H1 (cell line): ENCODE measurements at regions not wholly inside any gene's neighbourhood (a gene's known extent, or its start where the extent isn't known, plus 50 kb on each side); places are given as distances from the start of the nearest gene placed in this dataset.

Source experiments
- CTCF ChIA-PET: fragments of 300-600 bp; sonication (Branson Sonifier 250); formaldehyde crosslinking; loops from one replicate; lab custom pipeline; 2021; ENCODE audit not compliant: partially characterized antibody; lab: Charles Lee
- POLR2A ChIA-PET: fragments of 300-600 bp; sonication (Branson Sonifier 250); formaldehyde crosslinking; loops from one replicate; lab custom pipeline; 2021; ENCODE audit warnings: inconsistent platforms; ENCODE audit not compliant: partially characterized antibody; lab: Charles Lee
- DNase-seq, 2 experiments: peaks; one replicate each; pipeline versions ENCODE4 v3.0.0 to v3.0.0-alpha.2; 2010 to 2022; ENCODE audit warnings: low spot score in 2 of 2, low read depth in 1 of 2, mixed read lengths in 1 of 2
- FAIRE-seq: peaks from 2 replicates; lab custom pipeline; 2011; peaks lifted over from hg19 to GRCh38; lab: Jason Lieb, UNC
- H2AFZ ChIP-seq: 2 replicates; pipeline ENCODE4 v1.8.1; 2012; ENCODE audit warnings: low read length, inconsistent platforms
- H2AK5ac ChIP-seq: 2 replicates; pipeline ENCODE4 v1.6.1; 2013; ENCODE audit warnings: low read depth, low read length
- H2BK120ac ChIP-seq: replicated peaks from 2 replicates; pipeline ENCODE3; 2013; ENCODE audit warnings: low read depth, low read length, inconsistent platforms
- H2BK12ac ChIP-seq: 2 replicates; pipeline ENCODE4 v1.6.1; 2013; ENCODE audit warnings: low read depth, low read length
- H2BK15ac ChIP-seq: 2 replicates; pipeline ENCODE4 v1.6.1; 2013; ENCODE audit warnings: low read length
- H2BK20ac ChIP-seq: 2 replicates; pipeline ENCODE4 v1.6.1; 2013; ENCODE audit warnings: low read length
- H2BK5ac ChIP-seq: 2 replicates; pipeline ENCODE4 v1.6.1; 2013; ENCODE audit warnings: low read depth, low read length
- H3K14ac ChIP-seq: 2 replicates; pipeline ENCODE4 v1.6.1; 2013; ENCODE audit warnings: inconsistent platforms; ENCODE audit not compliant: insufficient read length
- H3K18ac ChIP-seq: 2 replicates; pipeline ENCODE4 v1.6.1; 2013; ENCODE audit warnings: low read length; ENCODE audit errors: extremely low read depth
- H3K23ac ChIP-seq: 2 replicates; pipeline ENCODE4 v1.6.1; 2013; ENCODE audit warnings: inconsistent platforms; ENCODE audit not compliant: insufficient read length
- H3K23me2 ChIP-seq: 2 replicates; pipeline ENCODE4 v1.6.1; 2013; ENCODE audit warnings: low read depth, low read length
- H3K27ac ChIP-seq: 2 replicates; pipeline ENCODE4 v1.6.1; 2011; ENCODE audit warnings: low read depth, low read length, inconsistent platforms
- H3K27me3 ChIP-seq, 4 experiments: replicated peaks in 1 of 4; 1 replicate in 1 of 4; 2 replicates in 3 of 4; pipeline versions ENCODE4 v1.6.1 to v1.8.1; 2011 to 2013; ENCODE audit warnings: low read length in 3 of 4, mild to moderate bottlenecking in 3 of 4, inconsistent platforms in 2 of 4, mixed read lengths in 2 of 4, moderate library complexity in 1 of 4; ENCODE audit not compliant: control insufficient read depth in 3 of 4, insufficient read depth in 3 of 4; ENCODE audit errors: extremely low read depth in 1 of 4
- H3K36me3 ChIP-seq, 4 experiments: 2 replicates each; pipeline versions ENCODE4 v1.6.1 to v1.8.1; 2011 to 2013; ENCODE audit warnings: mild to moderate bottlenecking in 4 of 4, low read length in 3 of 4, moderate library complexity in 2 of 4, control low read depth in 1 of 4, inconsistent platforms in 1 of 4; ENCODE audit not compliant: insufficient read depth in 4 of 4, control insufficient read depth in 2 of 4
- H3K4ac ChIP-seq: replicated peaks from 2 replicates; pipeline ENCODE3; 2013; ENCODE audit warnings: low read length, low read depth, mixed read lengths, inconsistent platforms; ENCODE audit not compliant: insufficient read length
- H3K4me1 ChIP-seq, 4 experiments: replicated peaks in 1 of 4; 1 replicate in 1 of 4; 2 replicates in 3 of 4; pipeline versions ENCODE4 v1.6.1 to v1.8.1; 2011 to 2013; ENCODE audit warnings: low read length in 3 of 4, inconsistent platforms in 2 of 4, mixed read lengths in 1 of 4; ENCODE audit not compliant: insufficient read depth in 4 of 4, control insufficient read depth in 3 of 4
- H3K4me2 ChIP-seq, 2 experiments: 2 replicates each; pipeline versions ENCODE4 v1.6.1 to v1.8.1; 2011 to 2013; ENCODE audit warnings: low read depth in 2 of 2, low read length in 2 of 2, control low read depth in 1 of 2, inconsistent platforms in 1 of 2, mild to moderate bottlenecking in 1 of 2; ENCODE audit not compliant: insufficient read depth in 1 of 2
- H3K4me3 ChIP-seq, 4 experiments: fragments of 200-600, 300-600 bp in 1 of 4; sonication (generic), shearing (Covaris generic), sonication (Bioruptor Twin) in 1 of 4; 2 replicates each; pipeline versions ENCODE4 v1.5.1 to v1.8.1; 2011 to 2016; ENCODE audit warnings: low read length in 4 of 4, low read depth in 3 of 4, control low read depth in 2 of 4, inconsistent platforms in 2 of 4, mild to moderate bottlenecking in 2 of 4, mixed read lengths in 1 of 4, moderate library complexity in 1 of 4; ENCODE audit not compliant: insufficient read depth in 2 of 4; ENCODE audit errors: extremely low read depth in 1 of 4
- H3K56ac ChIP-seq: replicated peaks from 2 replicates; pipeline ENCODE3; 2013; ENCODE audit warnings: low read depth, mild to moderate bottlenecking, mixed read lengths, low read length, inconsistent platforms; ENCODE audit not compliant: insufficient read length
- H3K79me1 ChIP-seq: 2 replicates; pipeline ENCODE4 v1.6.1; 2013; ENCODE audit warnings: low read depth, low read length, control low read depth
- H3K79me2 ChIP-seq, 2 experiments: 2 replicates each; pipeline versions ENCODE4 v1.6.1 to v1.8.1; 2012 to 2013; ENCODE audit warnings: low read length in 2 of 2, mild to moderate bottlenecking in 2 of 2, inconsistent platforms in 1 of 2; ENCODE audit not compliant: insufficient read depth in 2 of 2, control insufficient read depth in 1 of 2
- H3K9ac ChIP-seq, 4 experiments: replicated peaks in 1 of 4; 1 replicate in 1 of 4; 2 replicates in 3 of 4; pipeline versions ENCODE4 v1.6.1 to v1.8.1; 2011 to 2013; ENCODE audit warnings: low read depth in 3 of 4, low read length in 3 of 4, control low read depth in 2 of 4, mild to moderate bottlenecking in 2 of 4, moderate library complexity in 2 of 4, inconsistent platforms in 1 of 4; ENCODE audit errors: extremely low read depth in 1 of 4
- H3K9me3 ChIP-seq, 2 experiments: 2 replicates each; pipeline versions ENCODE4 v1.6.1 to v1.8.1; 2012 to 2013; ENCODE audit warnings: mild to moderate bottlenecking in 2 of 2, moderate library complexity in 2 of 2, control low read depth in 1 of 2, inconsistent platforms in 1 of 2, low read depth in 1 of 2, low read length in 1 of 2, mixed read lengths in 1 of 2; ENCODE audit not compliant: insufficient read depth in 2 of 2
- H4K20me1 ChIP-seq, 2 experiments: replicated peaks in 1 of 2; 2 replicates each; pipeline versions ENCODE3 to v1.8.1; 2011 to 2013; ENCODE audit warnings: inconsistent platforms in 2 of 2, low read length in 2 of 2, mild to moderate bottlenecking in 1 of 2; ENCODE audit not compliant: insufficient read depth in 2 of 2, control insufficient read depth in 1 of 2
- H4K5ac ChIP-seq: 2 replicates; pipeline ENCODE4 v1.6.1; 2013; ENCODE audit warnings: low read length, low read depth, mixed read lengths, inconsistent platforms; ENCODE audit not compliant: insufficient read length
- H4K8ac ChIP-seq: 2 replicates; pipeline ENCODE4 v1.8.0; 2013; ENCODE audit warnings: mild to moderate bottlenecking, moderate library complexity, low read length, inconsistent platforms; ENCODE audit not compliant: insufficient read depth; ENCODE audit errors: extremely low read depth
- H4K91ac ChIP-seq: replicated peaks from 2 replicates; pipeline ENCODE3; 2013; ENCODE audit warnings: low read length, mixed read lengths, inconsistent platforms; ENCODE audit not compliant: insufficient read length
- BCL11A ChIP-seq, 2 experiments: IDR thresholded peaks; one replicate each; pipeline ENCODE4 v1.6.1; 2011; ENCODE audit warnings: low read depth in 2 of 2, low read length in 2 of 2, mild to moderate bottlenecking in 2 of 2
- CBX5 ChIP-seq: fragments of 300-800, 300-1000 bp; sonication (generic); IDR thresholded peaks from 2 replicates; pipeline ENCODE4 v1.7.1; 2016; ENCODE audit warnings: antibody characterized with exemption, low read length, low read depth
- CBX8 ChIP-seq: fragments of 300-800, 300-1000 bp; sonication (generic); IDR thresholded peaks from 2 replicates; pipeline ENCODE4 v1.7.1; 2016; ENCODE audit warnings: low read depth, low read length, borderline replicate concordance
- CHD2 ChIP-seq: IDR thresholded peaks from 2 replicates; pipeline ENCODE4 v1.6.1; 2012; ENCODE audit warnings: low read length, improper control_type of control experiment
- CTBP2 ChIP-seq: IDR thresholded peaks from 2 replicates; pipeline ENCODE4 v1.7.0; 2011; ENCODE audit warnings: borderline replicate concordance, mild to moderate bottlenecking, moderate library complexity, mixed read lengths, low read length; ENCODE audit not compliant: insufficient read depth, insufficient read length
- EZH2 ChIP-seq: fragments of 200-600 bp; sonication (generic); IDR thresholded peaks from 2 replicates; pipeline ENCODE4 v1.7.1; 2012; ENCODE audit warnings: low read depth, mild to moderate bottlenecking, moderate library complexity, low read length, inconsistent platforms; ENCODE audit not compliant: severe bottlenecking
- KDM5A ChIP-seq: fragments of 200-600 bp; IDR thresholded peaks from 2 replicates; pipeline ENCODE4 v1.7.1; 2012; ENCODE audit warnings: mild to moderate bottlenecking, low read length, inconsistent platforms, mixed read lengths
- POLR2AphosphoS5 ChIP-seq: IDR thresholded peaks from 2 replicates; pipeline ENCODE4 v1.6.1; 2011; ENCODE audit warnings: low read depth, low read length
- SAP30 ChIP-seq: fragments of 300-600 bp; sonication (generic); IDR thresholded peaks from 2 replicates; pipeline ENCODE4 v1.7.1; 2012; ENCODE audit warnings: low read length, moderate library complexity, mild to moderate bottlenecking, inconsistent platforms; ENCODE audit not compliant: insufficient read depth, insufficient replicate concordance
- SP4 ChIP-seq: IDR thresholded peaks from 2 replicates; pipeline ENCODE4 v1.6.1; 2012; ENCODE audit warnings: low read length, inconsistent platforms
- WGBS, 2 experiments: shearing (Covaris generic) in 1 of 2; methylation state at CpG; one replicate each; pipeline versions ENCODE4 v1.1.6 to v1.1.7; 2013 to 2015; ENCODE audit warnings: low lambda C conversion rate in 2 of 2, mixed read lengths in 2 of 2, inconsistent platforms in 1 of 2, low coverage in 1 of 2, missing lambda C conversion rate in 1 of 2; ENCODE audit not compliant: insufficient replicate concordance in 2 of 2, insufficient coverage in 1 of 2, insufficient read length in 1 of 2; ENCODE audit errors: extremely low coverage in 1 of 2, missing lambda C conversion rate in 1 of 2; 5-methylcytosine and 5-hydroxymethylcytosine counted together
- TF ChIP-seq, protein P1 (sequence below): IDR thresholded peaks from 2 replicates; pipeline ENCODE4 v1.6.1; 2011; ENCODE audit warnings: low read depth, mild to moderate bottlenecking, low read length; ENCODE audit not compliant: insufficient read depth
- TF ChIP-seq, protein P2 (sequence below): IDR thresholded peaks from 2 replicates; pipeline ENCODE4 v1.6.1; 2012; ENCODE audit warnings: inconsistent platforms

DNA sequence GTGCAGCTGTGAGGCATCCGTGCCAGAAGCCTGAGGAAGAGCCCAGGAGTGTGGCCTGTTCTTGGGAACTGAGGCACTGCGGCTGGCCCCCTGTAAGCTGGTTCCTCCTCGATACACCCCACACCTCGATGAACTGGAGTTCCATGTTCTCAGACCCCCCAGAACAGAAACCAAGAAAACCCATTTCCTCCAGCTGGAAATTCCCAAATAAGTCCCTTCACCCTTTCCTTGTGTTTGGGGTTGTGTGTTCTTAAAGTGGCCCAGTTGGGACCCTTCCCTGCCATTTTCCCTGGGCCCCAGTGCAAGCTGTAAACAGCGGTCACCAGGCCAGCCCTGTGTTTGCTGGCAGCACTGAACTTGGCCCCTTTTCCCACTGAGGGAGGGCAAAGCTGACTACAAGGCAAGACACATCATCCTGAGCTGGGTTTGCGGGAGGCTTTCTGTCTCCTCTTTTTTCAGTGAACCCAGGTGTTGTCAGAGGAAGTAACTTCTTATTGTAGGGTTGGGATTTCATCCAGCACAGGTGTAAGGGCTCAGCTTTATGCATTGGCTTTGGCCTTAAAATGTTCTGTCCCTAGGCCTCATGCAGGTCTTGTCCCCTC is 60.1 kb upstream of the MPEG1 start:
- no peak for DNase-seq
- H3K9me3 ChIP-seq = no peaks in the 10 kb centered on the region
- TF ChIP-seq POLR2AphosphoS5 = no peak
- TF ChIP-seq KDM5A = no peak
- TF ChIP-seq EZH2 = no peak
- no peak for TF ChIP-seq CBX5
- TF ChIP-seq CHD2 = no peak
- TF ChIP-seq BCL11A (IDR thresholded peaks at IDR 0.05; ENCODE audit: low read depth in 2 of 2, low read length in 2 of 2) = no peak
- no peak for TF ChIP-seq SAP30
- TF ChIP-seq, protein P1, sequence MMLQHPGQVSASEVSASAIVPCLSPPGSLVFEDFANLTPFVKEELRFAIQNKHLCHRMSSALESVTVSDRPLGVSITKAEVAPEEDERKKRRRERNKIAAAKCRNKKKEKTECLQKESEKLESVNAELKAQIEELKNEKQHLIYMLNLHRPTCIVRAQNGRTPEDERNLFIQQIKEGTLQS = no peak
- no peak for TF ChIP-seq CTBP2
- TF ChIP-seq CBX8 = no peak
- TF ChIP-seq, protein P2, sequence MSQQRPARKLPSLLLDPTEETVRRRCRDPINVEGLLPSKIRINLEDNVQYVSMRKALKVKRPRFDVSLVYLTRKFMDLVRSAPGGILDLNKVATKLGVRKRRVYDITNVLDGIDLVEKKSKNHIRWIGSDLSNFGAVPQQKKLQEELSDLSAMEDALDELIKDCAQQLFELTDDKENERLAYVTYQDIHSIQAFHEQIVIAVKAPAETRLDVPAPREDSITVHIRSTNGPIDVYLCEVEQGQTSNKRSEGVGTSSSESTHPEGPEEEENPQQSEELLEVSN = no peak
- no peak for TF ChIP-seq SP4

More for the DNA sequence above, 60.1 kb upstream of the MPEG1 start:
- no peak overlapping the region for H3K14ac ChIP-seq
- H3K23me2 ChIP-seq = no peaks in the 10 kb centered on the region
- H4K20me1 ChIP-seq = no peaks in the 10 kb centered on the region
- FAIRE-seq = no peak
- H2BK12ac ChIP-seq = no peak overlapping the region
- H3K23ac ChIP-seq = no peak overlapping the region
- no peak overlapping the region for H3K18ac ChIP-seq
- H3K56ac ChIP-seq = no peak overlapping the region
- H3K36me3 ChIP-seq = no peaks in the 10 kb centered on the region
- no peak overlapping the region for H2AK5ac ChIP-seq
- no peak overlapping the region for H3K27ac ChIP-seq
- no peak overlapping the region for H2BK20ac ChIP-seq
- no peak overlapping the region for H4K5ac ChIP-seq
- no peak overlapping the region for H2BK120ac ChIP-seq
- no peak overlapping the region for H4K91ac ChIP-seq
- H3K79me2 ChIP-seq = no peaks in the 10 kb centered on the region
- no peak overlapping the region for H3K4me3 ChIP-seq
- no peak overlapping the region for H3K4me2 ChIP-seq
- no peaks in the 10 kb centered on the region for H3K4me1 ChIP-seq
- H3K4ac ChIP-seq = no peak overlapping the region
- POLR2A ChIA-PET = interaction anchor here (1.0 kb wide), 1 partner anchor 101 kb away, joined by 4 read pairs; the partner anchor contains the start of gene DTX4
- no peak overlapping the region for H2BK15ac ChIP-seq
- CTCF ChIA-PET = interaction anchor here (0.9 to 2.7 kb wide), 7 partner anchors 9 to 161 kb away, joined by 3 to 9 read pairs (median 4); no protein-coding TSS in a partner anchor
- no peak overlapping the region; the same call in 1 of the 2 replicates for H4K8ac ChIP-seq
- no peak overlapping the region for H3K9ac ChIP-seq
- no peak overlapping the region for H2AFZ ChIP-seq
- 84% methylated on average over 6 of the region's 6 CpGs; no CpG with 5 or more reads in 1 of the 2 experiments for WGBS, 2 experiments
- H2BK5ac ChIP-seq = no peak overlapping the region
- H3K27me3 ChIP-seq = peaks cover 0 to 1% (median 0%) of the 10 kb centered on the region in 4 experiments; a peak in 1 of 7 replicates
- no peaks in the 10 kb centered on the region for H3K79me1 ChIP-seq
